ENCODE measurements at regions not wholly inside any gene's neighbourhood (a gene's known extent, or its start where the extent isn't known, plus 50 kb on each side); places are given as distances from the start of the nearest gene placed in this dataset.

DNA sequence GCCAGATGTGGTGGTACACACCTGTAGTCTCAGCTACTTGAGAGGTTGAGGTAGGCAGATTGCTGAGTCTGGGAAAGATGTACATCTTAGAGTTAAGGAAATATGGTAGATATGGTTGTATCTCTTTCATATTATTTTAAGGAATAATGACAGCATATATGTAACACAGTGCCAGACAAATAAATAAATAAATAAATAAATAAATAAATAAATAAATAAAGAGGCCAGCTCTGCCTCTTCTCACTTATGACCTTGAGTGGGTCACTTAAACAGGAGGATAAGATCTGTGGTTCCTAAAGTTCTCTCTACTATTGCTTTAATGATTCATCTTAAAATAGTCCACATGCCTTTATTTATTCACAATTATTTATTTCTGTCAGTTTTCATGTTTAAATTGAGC is 890.9 kb upstream of the TENM4 start:
- TF ChIP-seq, protein P1, sequence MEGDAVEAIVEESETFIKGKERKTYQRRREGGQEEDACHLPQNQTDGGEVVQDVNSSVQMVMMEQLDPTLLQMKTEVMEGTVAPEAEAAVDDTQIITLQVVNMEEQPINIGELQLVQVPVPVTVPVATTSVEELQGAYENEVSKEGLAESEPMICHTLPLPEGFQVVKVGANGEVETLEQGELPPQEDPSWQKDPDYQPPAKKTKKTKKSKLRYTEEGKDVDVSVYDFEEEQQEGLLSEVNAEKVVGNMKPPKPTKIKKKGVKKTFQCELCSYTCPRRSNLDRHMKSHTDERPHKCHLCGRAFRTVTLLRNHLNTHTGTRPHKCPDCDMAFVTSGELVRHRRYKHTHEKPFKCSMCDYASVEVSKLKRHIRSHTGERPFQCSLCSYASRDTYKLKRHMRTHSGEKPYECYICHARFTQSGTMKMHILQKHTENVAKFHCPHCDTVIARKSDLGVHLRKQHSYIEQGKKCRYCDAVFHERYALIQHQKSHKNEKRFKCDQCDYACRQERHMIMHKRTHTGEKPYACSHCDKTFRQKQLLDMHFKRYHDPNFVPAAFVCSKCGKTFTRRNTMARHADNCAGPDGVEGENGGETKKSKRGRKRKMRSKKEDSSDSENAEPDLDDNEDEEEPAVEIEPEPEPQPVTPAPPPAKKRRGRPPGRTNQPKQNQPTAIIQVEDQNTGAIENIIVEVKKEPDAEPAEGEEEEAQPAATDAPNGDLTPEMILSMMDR (IDR thresholded peaks at IDR 0.05; ENCODE audit: extremely low read depth in 1 of 2, insufficient read depth in 1 of 2, low read depth in 1 of 2, low read length in 2 of 2) = no peak
- no peak for TF ChIP-seq FOS (IDR thresholded peaks at IDR 0.05; ENCODE audit: borderline replicate concordance, insufficient read depth, low read length)
- TF ChIP-seq POLR2A (IDR thresholded peaks at IDR 0.05; ENCODE audit: low read depth, low read length) = no peak
